Prostate gland (tissue), 2 donors: ENCODE measurements at regions not wholly inside any gene's neighbourhood (a gene's known extent, or its start where the extent isn't known, plus 50 kb on each side); places are given as distances from the start of the nearest gene placed in this dataset.

Experiments used
- DNase-seq: peaks from one replicate; pipeline ENCODE4 v3.0.0-alpha.2; 2019; ENCODE audit warnings: low spot score
- H3K27ac ChIP-seq, 2 donors: fragments of 200-600 bp; sonication (generic); 2 replicates each; pipeline ENCODE4 v1.5.1; 2017 to 2019
- H3K27me3 ChIP-seq: fragments of 200-600 bp; sonication (generic); replicated peaks from 2 replicates; pipeline ENCODE4 v1.5.1; 2019; ENCODE audit not compliant: insufficient read depth
- H3K36me3 ChIP-seq, 2 donors: fragments of 200-600 bp; sonication (generic); 1 replicate in 1 of 2; 2 replicates in 1 of 2; pipeline versions ENCODE4 v1.5.1 to v1.8.1; 2017 to 2019
- H3K4me1 ChIP-seq: fragments of 200-600 bp; sonication (generic); replicated peaks from 2 replicates; pipeline ENCODE4 v1.5.1; 2019
- H3K4me3 ChIP-seq, 2 donors: fragments of 200-600 bp; sonication (generic); 2 replicates each; pipeline ENCODE4 v1.5.1; 2017 to 2019
- H3K9me3 ChIP-seq: fragments of 200-600 bp; sonication (generic); 2 replicates; pipeline ENCODE4 v1.5.1; 2017
- CTCF ChIP-seq, 4 experiments: fragments of 200-600 bp in 2 of 4; fragments of 450-650 bp in 2 of 4; sonication (generic) in 2 of 4; IDR thresholded peaks; 1 replicate in 3 of 4; 2 replicates in 1 of 4; pipeline ENCODE4 v1.5.1; 2016 to 2019; ENCODE audit warnings: antibody characterized with exemption in 4 of 4, mild to moderate bottlenecking in 2 of 4, moderate library complexity in 2 of 4
- POLR2A ChIP-seq: fragments of 450-650 bp; IDR thresholded peaks from one replicate; pipeline ENCODE4 v1.6.1; 2016; ENCODE audit warnings: antibody characterized with exemption, mild to moderate bottlenecking
- POLR2AphosphoS5 ChIP-seq: sonication (generic); formaldehyde crosslinking; IDR thresholded peaks from one replicate; pipeline ENCODE4 v1.6.1; 2017; ENCODE audit warnings: antibody characterized with exemption
- WGBS: methylation state at CpG from one replicate; pipeline ENCODE4 v1.1.5; 2018; 5-methylcytosine and 5-hydroxymethylcytosine counted together
- intact Hi-C: fragments of 100-400 bp; cut with DNase I; formaldehyde crosslinking; loops from one replicate; pipeline ENCODE4 v1.14.2; 2022

- H3K4me1 ChIP-seq, result no peaks in the 10 kb centered on the region
- WGBS, result 31% methylated on average over 5 of the region's 5 CpGs
- DNase-seq, result no peak
- H3K27ac ChIP-seq, result no peak overlapping the region
- no peaks in the 10 kb centered on the region for H3K36me3 ChIP-seq
- no peaks in the 10 kb centered on the region for H3K27me3 ChIP-seq
- no peaks in the 10 kb centered on the region for H3K9me3 ChIP-seq
- intact Hi-C loops, result no loop called here
- H3K4me3 ChIP-seq, result no peak overlapping the region
- TF ChIP-seq POLR2A, result no peak
- no peak for TF ChIP-seq CTCF (IDR thresholded peaks at IDR 0.05)
- peak; percentile 23 for TF ChIP-seq POLR2AphosphoS5
Measured at GRCh38 chr5:123807177-123807945, 295.4 kb downstream of the CSNK1G3 start.

GRCh38 chr5:123806644-123807043 lies 294.7 kb downstream of the CSNK1G3 start:
- DNase-seq, result no peak
- Histone ChIP-seq H3K4me3 (no peak overlapping the region), H3K27me3 (no peaks in the 10 kb centered on the region), H3K9me3 (no peaks in the 10 kb centered on the region), H3K36me3 (no peaks in the 10 kb centered on the region), H3K4me1 (no peaks in the 10 kb centered on the region), H3K27ac (no peak overlapping the region)
- no peak for TF ChIP-seq POLR2A
- 35% methylated on average over 1 of the region's 1 CpG for WGBS
- intact Hi-C loops, result no loop called here

GRCh38 chr5:123805300-123805699 lies 293.3 kb downstream of the CSNK1G3 start:
- intact Hi-C loops, result no loop called here
- H3K4me3 ChIP-seq, result no peak overlapping the region
- TF ChIP-seq CTCF (IDR thresholded peaks at IDR 0.05) (no peak), POLR2AphosphoS5 (no peak), POLR2A (no peak)
- H3K27ac ChIP-seq, result no peak overlapping the region
- H3K9me3 ChIP-seq, result no peaks in the 10 kb centered on the region
- DNase-seq, result no peak
- no peaks in the 10 kb centered on the region for H3K4me1 ChIP-seq
- H3K36me3 ChIP-seq, result no peaks in the 10 kb centered on the region
- no peaks in the 10 kb centered on the region for H3K27me3 ChIP-seq

GRCh38 chr5:123803359-123803758 lies 291.4 kb downstream of the CSNK1G3 start:
- Histone ChIP-seq H3K27ac (no peak overlapping the region), H3K9me3 (no peaks in the 10 kb centered on the region), H3K36me3 (no peaks in the 10 kb centered on the region), H3K4me3 (no peak overlapping the region), H3K27me3 (no peaks in the 10 kb centered on the region), H3K4me1 (no peaks in the 10 kb centered on the region)
- 72% methylated on average over 3 of the region's 3 CpGs for WGBS
- intact Hi-C loops, result no loop called here
- TF ChIP-seq CTCF (IDR thresholded peaks at IDR 0.05) (no peak), POLR2AphosphoS5 (no peak), POLR2A (no peak)
- no peak for DNase-seq

GRCh38 chr5:123802298-123802951 lies 290.4 kb downstream of the CSNK1G3 start:
- TF ChIP-seq POLR2AphosphoS5, result no peak
- no peak for TF ChIP-seq CTCF (IDR thresholded peaks at IDR 0.05)
- no peak for TF ChIP-seq POLR2A
- DNase-seq, result no peak
- intact Hi-C loops, result no loop called here
- H3K9me3 ChIP-seq, result no peaks in the 10 kb centered on the region
- H3K4me3 ChIP-seq, result no peak overlapping the region
- no peak overlapping the region for H3K27ac ChIP-seq
- WGBS, result 92% methylated on average over 4 of the region's 4 CpGs
- H3K27me3 ChIP-seq, result no peaks in the 10 kb centered on the region
- no peaks in the 10 kb centered on the region for H3K36me3 ChIP-seq
- H3K4me1 ChIP-seq, result no peaks in the 10 kb centered on the region
